ENCODE measurements at regions not wholly inside any gene's neighbourhood (a gene's known extent, or its start where the extent isn't known, plus 50 kb on each side); places are given as distances from the start of the nearest gene placed in this dataset.

- TF ChIP-seq UBTF (CRISPR knock-in tag; IDR thresholded peaks at IDR 0.05) (no peak), CBX5 (CRISPR knock-in tag; IDR thresholded peaks at IDR 0.05; ENCODE audit: borderline replicate concordance) (no peak), ZNF629 (CRISPR knock-in tag; conservative IDR thresholded peaks at IDR 0.05) (no peak), GABPB1 (CRISPR knock-in tag; IDR thresholded peaks at IDR 0.05) (no peak), ZNF777 (CRISPR knock-in tag; IDR thresholded peaks at IDR 0.05) (no peak), RAD21 (CRISPR knock-in tag; IDR thresholded peaks at IDR 0.05) (peak; percentile 83), FOXC1 (CRISPR knock-in tag; IDR thresholded peaks at IDR 0.05; ENCODE audit: borderline replicate concordance) (no peak), FOXM1 (CRISPR knock-in tag; IDR thresholded peaks at IDR 0.05) (no peak), CTCF (CRISPR knock-in tag; IDR thresholded peaks at IDR 0.05) (peak; percentile 85), HNF4G (IDR thresholded peaks at IDR 0.05; ENCODE audit: borderline replicate concordance, low read depth, low read length) (no peak), HNF4G (CRISPR knock-in tag; IDR thresholded peaks at IDR 0.05; ENCODE audit: borderline replicate concordance, low read depth) (no peak), FOXJ3 (CRISPR knock-in tag; IDR thresholded peaks at IDR 0.05; ENCODE audit: borderline replicate concordance) (no peak), ZNF383 (CRISPR knock-in tag; IDR thresholded peaks at IDR 0.05; ENCODE audit: borderline replicate concordance) (no peak), JUN (CRISPR knock-in tag; IDR thresholded peaks at IDR 0.05) (no peak), ZFX (CRISPR knock-in tag; IDR thresholded peaks at IDR 0.05; ENCODE audit: low read depth) (no peak), SMC3 (IDR thresholded peaks at IDR 0.05; ENCODE audit: low read length) (peak; percentile 93), BHLHE40 (IDR thresholded peaks at IDR 0.05; ENCODE audit: low read length) (no peak), TFAP4 (IDR thresholded peaks at IDR 0.05; ENCODE audit: borderline replicate concordance, low read depth) (no peak), ZKSCAN5 (CRISPR knock-in tag; IDR thresholded peaks at IDR 0.05) (no peak), NR0B2 (CRISPR knock-in tag; IDR thresholded peaks at IDR 0.05) (no peak), REXO4 (CRISPR knock-in tag; IDR thresholded peaks at IDR 0.05; ENCODE audit: borderline replicate concordance) (no peak), STAT6 (CRISPR knock-in tag; IDR thresholded peaks at IDR 0.05; ENCODE audit: borderline replicate concordance) (no peak)
These were observed 610.4 kb downstream of the IPMK start (continued) for GRCh38 chr10:57657164-57657765.

All from HepG2 (cell line).